HG03159 (cell line): ENCODE measurements at regions not wholly inside any gene's neighbourhood (a gene's known extent, or its start where the extent isn't known, plus 50 kb on each side); places are given as distances from the start of the nearest gene placed in this dataset.
A peak's percentile ranks its signal among the peaks of the same experiment; 100 is the strongest.
"Not testable (repeated sequence)": the region's sequence is repeated elsewhere in the genome, so short reads cannot be mapped to it uniquely, and the experiment has no call there.

Source experiments
- ATAC-seq: cut with Tn5 transposase; IDR thresholded peaks from one replicate; pipeline ENCODE4 v1.9.1; 2021; ENCODE audit warnings: mild to moderate bottlenecking, moderate library complexity; ENCODE audit not compliant: unreplicated experiment

- ATAC-seq, result peak; percentile 56
These were observed 247.7 kb upstream of the ARSJ start for GRCh38 chr4:114226968-114227760.

GRCh38 chr4:114229706-114230105 lies 250.3 kb upstream of the ARSJ start:
- ATAC-seq, result no peak

- no peak for ATAC-seq
These were observed 256.8 kb upstream of the ARSJ start for GRCh38 chr4:114236171-114236769.

GRCh38 chr4:114237997-114238396 lies 258.6 kb upstream of the ARSJ start:
- no peak for ATAC-seq

GRCh38 chr4:114249561-114249960 lies 270.1 kb upstream of the ARSJ start:
- ATAC-seq, result no peak

GRCh38 chr4:114249976-114250375 lies 270.5 kb upstream of the ARSJ start:
- no peak for ATAC-seq

GRCh38 chr4:114250439-114250891 lies 271.0 kb upstream of the ARSJ start:
- ATAC-seq, result no peak

GRCh38 chr4:114251020-114251419 lies 271.6 kb upstream of the ARSJ start:
- ATAC-seq, result no peak

GRCh38 chr4:114252499-114252898 lies 273.1 kb upstream of the ARSJ start:
- ATAC-seq, result no peak

GRCh38 chr4:114257501-114257900 lies 278.1 kb upstream of the ARSJ start:
- no peak for ATAC-seq

- not testable (repeated sequence) for ATAC-seq
These were observed 283.0 kb upstream of the ARSJ start for GRCh38 chr4:114262421-114262820.

- no peak for ATAC-seq
These were observed 283.8 kb upstream of the ARSJ start for GRCh38 chr4:114263233-114263632.

- ATAC-seq, result no peak
These were observed 285.0 kb upstream of the ARSJ start for GRCh38 chr4:114264452-114264851.

- ATAC-seq, result no peak
These were observed 285.4 kb upstream of the ARSJ start for GRCh38 chr4:114264877-114265291.

GRCh38 chr4:114265342-114265741 lies 285.9 kb upstream of the ARSJ start:
- no peak for ATAC-seq

GRCh38 chr4:114267976-114268375 lies 288.5 kb upstream of the ARSJ start:
- no peak for ATAC-seq

GRCh38 chr4:114271031-114271430 lies 291.6 kb upstream of the ARSJ start:
- ATAC-seq, result no peak

GRCh38 chr4:114272226-114272625 lies 292.8 kb upstream of the ARSJ start:
- ATAC-seq, result no peak

GRCh38 chr4:114273238-114273637 lies 293.8 kb upstream of the ARSJ start:
- ATAC-seq, result no peak

GRCh38 chr4:114277690-114278089 lies 298.2 kb upstream of the ARSJ start:
- ATAC-seq, result no peak

- no peak for ATAC-seq
These were observed 299.6 kb upstream of the ARSJ start for GRCh38 chr4:114279066-114279465.

- no peak for ATAC-seq
These were observed 300.3 kb upstream of the ARSJ start for GRCh38 chr4:114279711-114280110.
